GM23338 (cell line): ENCODE measurements at regions not wholly inside any gene's neighbourhood (a gene's known extent, or its start where the extent isn't known, plus 50 kb on each side); places are given as distances from the start of the nearest gene placed in this dataset.

ENCODE experiments used
- ATAC-seq: fragments of 200-7000 bp; cut with Tn5 transposase; 3 replicates; pipeline ENCODE4 v1.9.1; 2020
- DNase-seq: peaks from one replicate; pipeline ENCODE4 v3.0.0-alpha.2; 2015; ENCODE audit warnings: low spot score
- H2AFZ ChIP-seq: fragments of 200-600 bp; sonication (generic); 2 replicates; pipeline ENCODE4 v1.8.0; 2016; ENCODE audit warnings: antibody characterized with exemption, mild to moderate bottlenecking, moderate library complexity
- H3F3A ChIP-seq: fragments of 200-600 bp; sonication (generic); replicated peaks from 2 replicates; pipeline ENCODE4 v1.8.0; 2017; ENCODE audit warnings: antibody characterized with exemption, mixed run types, low read depth
- H3K27ac ChIP-seq: fragments of 200-600 bp; sonication (generic); 2 replicates; pipeline ENCODE4 v1.6.1; 2016; ENCODE audit warnings: low read depth
- H3K27me3 ChIP-seq: fragments of 200-600 bp; sonication (generic); 2 replicates; pipeline ENCODE4 v1.8.0; 2016; ENCODE audit warnings: mild to moderate bottlenecking, mixed run types, moderate library complexity; ENCODE audit not compliant: insufficient read depth
- H3K36me3 ChIP-seq: fragments of 200-600 bp; sonication (generic); 2 replicates; pipeline ENCODE4 v1.8.0; 2016; ENCODE audit warnings: mild to moderate bottlenecking; ENCODE audit not compliant: insufficient read depth
- H3K4me1 ChIP-seq: fragments of 200-600 bp; sonication (generic); 2 replicates; pipeline ENCODE4 v1.8.0; 2016; ENCODE audit warnings: mild to moderate bottlenecking, moderate library complexity; ENCODE audit not compliant: insufficient read depth
- H3K4me2 ChIP-seq: fragments of 200-600 bp; sonication (generic); 2 replicates; pipeline ENCODE4 v1.7.1; 2017; ENCODE audit warnings: mixed run types
- H3K4me3 ChIP-seq: fragments of 200-600 bp; sonication (generic); 2 replicates; pipeline ENCODE4 v1.6.1; 2016; ENCODE audit warnings: mixed run types
- H3K79me2 ChIP-seq: fragments of 200-600 bp; sonication (generic); replicated peaks from 2 replicates; pipeline ENCODE4 v1.8.0; 2017; ENCODE audit warnings: mild to moderate bottlenecking; ENCODE audit not compliant: insufficient read depth
- H3K9me2 ChIP-seq: fragments of 200-600 bp; sonication (generic); 2 replicates; pipeline ENCODE4 v1.8.0; 2017; ENCODE audit not compliant: insufficient read depth
- H4K20me1 ChIP-seq: fragments of 200-600 bp; sonication (generic); replicated peaks from 2 replicates; pipeline ENCODE4 v1.8.0; 2017; ENCODE audit warnings: mild to moderate bottlenecking; ENCODE audit not compliant: insufficient read depth
- H3K27ac Mint-ChIP-seq: 2 replicates; pipeline ENCODE4 v1.8.0; 2020; ENCODE audit warnings: inconsistent platforms, mild to moderate bottlenecking, moderate library complexity, mixed read lengths
- H3K27me3 Mint-ChIP-seq: 3 replicates; pipeline ENCODE4 v1.8.0; 2022; ENCODE audit warnings: low read depth, mild to moderate bottlenecking, moderate library complexity, mixed read lengths, inconsistent platforms; ENCODE audit not compliant: insufficient read depth, poor library complexity
- H3K36me3 Mint-ChIP-seq: 3 replicates; pipeline ENCODE4 v1.8.0; 2021; ENCODE audit warnings: low read depth, mild to moderate bottlenecking, inconsistent platforms, moderate library complexity, mixed read lengths
- H3K4me1 Mint-ChIP-seq: 3 replicates; pipeline ENCODE4 v1.8.0; 2020; ENCODE audit warnings: mild to moderate bottlenecking, inconsistent platforms, mixed read lengths
- H3K4me3 Mint-ChIP-seq: 3 replicates; pipeline ENCODE4 v1.8.0; 2021; ENCODE audit warnings: moderate library complexity, mild to moderate bottlenecking, inconsistent platforms, mixed read lengths
- H3K9me3 Mint-ChIP-seq: 3 replicates; pipeline ENCODE4 v1.8.0; 2020; ENCODE audit warnings: moderate library complexity, mild to moderate bottlenecking, inconsistent platforms, mixed read lengths
- CREB1 ChIP-seq: fragments of 250-450 bp; sonication (Bioruptor Pico); IDR thresholded peaks from 2 replicates; pipeline ENCODE4 v1.5.0; 2020; ENCODE audit warnings: low read depth, mild to moderate bottlenecking, moderate library complexity
- EZH2 ChIP-seq: fragments of 200-600 bp; sonication (generic); IDR thresholded peaks from one replicate; pipeline ENCODE4 v1.8.0; 2017; ENCODE audit warnings: antibody characterized with exemption, mild to moderate bottlenecking, low read depth; ENCODE audit not compliant: unreplicated experiment
- EZH2phosphoT487 ChIP-seq: fragments of 200-600 bp; sonication (generic); IDR thresholded peaks from one replicate; pipeline ENCODE4 v1.8.1; 2018; ENCODE audit warnings: antibody characterized with exemption; ENCODE audit not compliant: unreplicated experiment
- JUNB ChIP-seq: IDR thresholded peaks from one replicate; pipeline ENCODE4 v1.6.1; 2016; ENCODE audit warnings: antibody characterized with exemption; ENCODE audit not compliant: unreplicated experiment
- NANOG ChIP-seq: IDR thresholded peaks from 2 replicates; pipeline ENCODE4 v1.6.1; 2016; ENCODE audit warnings: antibody characterized with exemption, borderline replicate concordance
- POLR2AphosphoS5 ChIP-seq: IDR thresholded peaks from 2 replicates; pipeline ENCODE4 v1.6.1; 2016; ENCODE audit warnings: antibody characterized with exemption, low read depth
- STAT1 ChIP-seq: IDR thresholded peaks from one replicate; pipeline ENCODE4 v1.6.1; 2016; ENCODE audit warnings: antibody characterized with exemption; ENCODE audit not compliant: unreplicated experiment
- ZNF331 ChIP-seq: fragments of 250-450 bp; sonication (Bioruptor Pico); IDR thresholded peaks from 2 replicates; pipeline ENCODE4 v1.5.0; 2020; ENCODE audit warnings: low read depth, mild to moderate bottlenecking, moderate library complexity
- ZNF462 ChIP-seq: fragments of 250-450 bp; sonication (Bioruptor Pico); IDR thresholded peaks from 2 replicates; pipeline ENCODE4 v1.5.0; 2020; ENCODE audit warnings: mild to moderate bottlenecking, moderate library complexity
- TF ChIP-seq, protein P1 (sequence below): IDR thresholded peaks from one replicate; pipeline ENCODE4 v1.6.1; 2018; ENCODE audit warnings: antibody characterized with exemption; ENCODE audit not compliant: unreplicated experiment
- TF ChIP-seq, protein P2 (sequence below): IDR thresholded peaks from 2 replicates; pipeline ENCODE4 v1.6.1; 2016; ENCODE audit warnings: antibody characterized with exemption

- no peak for TF ChIP-seq EZH2
- TF ChIP-seq, protein P1, sequence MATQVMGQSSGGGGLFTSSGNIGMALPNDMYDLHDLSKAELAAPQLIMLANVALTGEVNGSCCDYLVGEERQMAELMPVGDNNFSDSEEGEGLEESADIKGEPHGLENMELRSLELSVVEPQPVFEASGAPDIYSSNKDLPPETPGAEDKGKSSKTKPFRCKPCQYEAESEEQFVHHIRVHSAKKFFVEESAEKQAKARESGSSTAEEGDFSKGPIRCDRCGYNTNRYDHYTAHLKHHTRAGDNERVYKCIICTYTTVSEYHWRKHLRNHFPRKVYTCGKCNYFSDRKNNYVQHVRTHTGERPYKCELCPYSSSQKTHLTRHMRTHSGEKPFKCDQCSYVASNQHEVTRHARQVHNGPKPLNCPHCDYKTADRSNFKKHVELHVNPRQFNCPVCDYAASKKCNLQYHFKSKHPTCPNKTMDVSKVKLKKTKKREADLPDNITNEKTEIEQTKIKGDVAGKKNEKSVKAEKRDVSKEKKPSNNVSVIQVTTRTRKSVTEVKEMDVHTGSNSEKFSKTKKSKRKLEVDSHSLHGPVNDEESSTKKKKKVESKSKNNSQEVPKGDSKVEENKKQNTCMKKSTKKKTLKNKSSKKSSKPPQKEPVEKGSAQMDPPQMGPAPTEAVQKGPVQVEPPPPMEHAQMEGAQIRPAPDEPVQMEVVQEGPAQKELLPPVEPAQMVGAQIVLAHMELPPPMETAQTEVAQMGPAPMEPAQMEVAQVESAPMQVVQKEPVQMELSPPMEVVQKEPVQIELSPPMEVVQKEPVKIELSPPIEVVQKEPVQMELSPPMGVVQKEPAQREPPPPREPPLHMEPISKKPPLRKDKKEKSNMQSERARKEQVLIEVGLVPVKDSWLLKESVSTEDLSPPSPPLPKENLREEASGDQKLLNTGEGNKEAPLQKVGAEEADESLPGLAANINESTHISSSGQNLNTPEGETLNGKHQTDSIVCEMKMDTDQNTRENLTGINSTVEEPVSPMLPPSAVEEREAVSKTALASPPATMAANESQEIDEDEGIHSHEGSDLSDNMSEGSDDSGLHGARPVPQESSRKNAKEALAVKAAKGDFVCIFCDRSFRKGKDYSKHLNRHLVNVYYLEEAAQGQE, result no peak
- TF ChIP-seq, protein P2, sequence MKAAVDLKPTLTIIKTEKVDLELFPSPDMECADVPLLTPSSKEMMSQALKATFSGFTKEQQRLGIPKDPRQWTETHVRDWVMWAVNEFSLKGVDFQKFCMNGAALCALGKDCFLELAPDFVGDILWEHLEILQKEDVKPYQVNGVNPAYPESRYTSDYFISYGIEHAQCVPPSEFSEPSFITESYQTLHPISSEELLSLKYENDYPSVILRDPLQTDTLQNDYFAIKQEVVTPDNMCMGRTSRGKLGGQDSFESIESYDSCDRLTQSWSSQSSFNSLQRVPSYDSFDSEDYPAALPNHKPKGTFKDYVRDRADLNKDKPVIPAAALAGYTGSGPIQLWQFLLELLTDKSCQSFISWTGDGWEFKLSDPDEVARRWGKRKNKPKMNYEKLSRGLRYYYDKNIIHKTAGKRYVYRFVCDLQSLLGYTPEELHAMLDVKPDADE, result no peak
- TF ChIP-seq STAT1, result no peak
- no peak for TF ChIP-seq JUNB
- no peak for TF ChIP-seq CREB1 (CRISPR knock-in tag)
- no peak for TF ChIP-seq EZH2phosphoT487
- TF ChIP-seq NANOG, result no peak
These were observed 190.4 kb upstream of the MCHR2 start (continued) for GRCh38 chr6:100184473-100184872.

GRCh38 chr6:100182313-100182712 lies 188.3 kb upstream of the MCHR2 start:
- H3K4me3 ChIP-seq, result no peak overlapping the region
- H3K9me2 ChIP-seq, result no peaks in the 10 kb centered on the region
- H4K20me1 ChIP-seq, result no peaks in the 10 kb centered on the region
- Mint-ChIP-seq H3K27me3 (peaks cover 2% of the 10 kb centered on the region), H3K4me3 (no peak overlapping the region), H3K9me3 (no peaks in the 10 kb centered on the region), H3K27ac (no peak overlapping the region), H3K36me3 (no peaks in the 10 kb centered on the region), H3K4me1 (peaks cover 5% of the 10 kb centered on the region)
- DNase-seq (no peak), ATAC-seq (no peak)
- H2AFZ ChIP-seq, result no peak overlapping the region
- no peaks in the 10 kb centered on the region for H3K4me1 ChIP-seq
- H3K27me3 ChIP-seq, result no peaks in the 10 kb centered on the region
- H3F3A ChIP-seq, result no peaks in the 10 kb centered on the region
- no peak overlapping the region for H3K27ac ChIP-seq
- H3K4me2 ChIP-seq, result no peak overlapping the region
- H3K79me2 ChIP-seq, result no peaks in the 10 kb centered on the region
- H3K36me3 ChIP-seq, result no peaks in the 10 kb centered on the region
- no peak for TF ChIP-seq ZNF462
- TF ChIP-seq, protein P2, result no peak
- TF ChIP-seq STAT1, result no peak
- TF ChIP-seq JUNB, result no peak
- no peak for TF ChIP-seq ZNF331 (CRISPR knock-in tag)
- no peak for TF ChIP-seq CREB1 (CRISPR knock-in tag)
- TF ChIP-seq POLR2AphosphoS5, result no peak
